Islet precursor cell (in vitro differentiated cells): ENCODE measurements at regions not wholly inside any gene's neighbourhood (a gene's known extent, or its start where the extent isn't known, plus 50 kb on each side); places are given as distances from the start of the nearest gene placed in this dataset.

Source experiments
- DNase-seq: peaks from one replicate; pipeline ENCODE4 v3.0.0-alpha.2; 2018

DNA sequence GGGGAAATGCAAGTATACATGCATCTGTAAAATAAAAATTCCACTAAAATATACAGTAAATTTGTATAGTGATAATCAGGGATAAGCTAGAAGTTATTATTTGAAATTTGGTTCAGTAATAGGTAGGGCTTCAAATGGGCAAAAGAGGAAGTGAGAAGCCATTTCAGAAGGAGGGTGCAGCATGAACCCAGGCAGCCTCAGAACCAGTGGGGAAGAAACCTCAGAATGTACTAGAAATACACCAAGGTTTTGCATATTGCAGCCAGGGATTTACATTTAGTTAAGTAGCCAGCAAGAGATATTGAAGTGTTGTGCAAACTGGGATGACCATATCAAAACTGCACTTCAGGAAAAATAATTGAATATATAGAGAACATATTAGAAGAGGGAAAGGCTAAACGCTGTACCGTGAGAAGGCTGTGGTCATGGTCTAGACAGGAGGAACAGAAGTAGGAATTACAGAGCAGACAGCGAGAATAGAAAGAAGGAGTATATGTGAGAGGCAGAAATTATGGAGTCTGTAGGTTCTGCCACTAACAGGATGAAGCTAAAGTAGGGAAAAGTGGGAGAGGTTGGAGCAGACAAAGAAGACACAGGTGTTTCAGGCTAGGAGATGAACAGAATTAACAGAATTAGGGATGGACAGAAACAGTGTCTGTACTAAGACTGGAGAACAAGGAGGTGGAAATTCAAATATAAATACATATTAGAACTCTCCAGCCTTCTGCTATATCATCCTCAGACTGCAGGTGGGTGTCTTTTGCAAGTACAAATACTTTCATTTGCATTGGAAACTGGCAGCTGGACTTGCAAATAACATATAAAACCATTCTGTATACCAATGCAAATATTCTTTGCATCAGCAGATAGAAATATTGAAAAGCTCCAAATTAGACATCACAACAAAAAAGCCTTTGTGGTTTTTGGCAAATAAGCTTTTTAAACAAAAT is 335.6 kb downstream of the ZNF608 start:
- no peak for DNase-seq

DNA sequence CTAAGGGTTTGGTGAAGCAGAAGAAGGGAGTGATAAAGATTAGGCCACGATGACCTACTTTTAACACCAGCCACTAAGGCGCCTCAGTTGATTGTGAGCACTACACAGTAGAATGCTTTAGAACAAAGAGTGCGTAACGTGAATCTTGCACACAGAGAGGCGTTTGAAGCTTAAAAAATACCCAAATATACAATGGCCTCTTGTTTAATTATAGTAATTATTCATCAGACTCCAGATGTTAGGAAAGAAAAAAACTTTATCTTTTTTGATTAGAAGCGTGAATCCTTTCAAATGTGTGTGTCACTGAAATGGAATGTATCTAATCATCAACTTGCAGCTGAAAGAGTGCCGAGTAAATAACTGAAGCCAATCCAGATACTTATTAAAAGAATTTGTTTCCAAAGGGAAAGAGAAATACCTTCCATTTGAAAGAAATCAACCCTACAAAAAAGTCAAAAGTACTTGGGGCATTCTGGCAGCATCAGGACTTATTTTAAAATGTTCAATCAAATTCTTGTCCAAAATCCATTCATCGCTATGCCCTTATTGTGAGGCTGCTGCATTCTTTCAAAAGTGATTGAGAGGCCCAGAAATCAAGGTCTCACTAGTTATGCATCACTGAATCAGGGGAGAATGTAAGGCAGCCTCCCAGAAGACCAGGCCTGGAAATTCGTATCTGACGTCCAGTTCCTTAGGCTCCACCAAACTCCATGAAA is 337.5 kb downstream of the ZNF608 start:
- DNase-seq = no peak

DNA sequence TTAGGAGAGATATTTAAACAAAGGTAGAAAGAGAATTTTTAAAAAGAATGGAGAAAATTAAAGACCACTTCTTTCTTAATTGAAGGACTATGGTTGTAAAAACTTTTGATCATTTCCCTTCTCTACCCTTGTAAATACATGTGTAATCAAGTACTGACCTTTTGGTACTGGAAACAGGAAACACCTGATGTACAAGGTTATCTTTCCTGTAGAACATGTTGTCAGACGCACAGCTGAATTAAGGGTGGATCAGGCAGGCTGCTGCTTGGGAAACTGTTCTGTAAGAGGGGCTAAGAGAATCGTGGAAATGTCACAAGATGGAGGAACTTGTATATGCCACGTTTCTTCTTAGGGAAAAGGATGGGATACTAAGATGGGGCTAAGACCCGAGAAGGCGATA is 341.6 kb downstream of the ZNF608 start:
- DNase-seq = no peak

DNA sequence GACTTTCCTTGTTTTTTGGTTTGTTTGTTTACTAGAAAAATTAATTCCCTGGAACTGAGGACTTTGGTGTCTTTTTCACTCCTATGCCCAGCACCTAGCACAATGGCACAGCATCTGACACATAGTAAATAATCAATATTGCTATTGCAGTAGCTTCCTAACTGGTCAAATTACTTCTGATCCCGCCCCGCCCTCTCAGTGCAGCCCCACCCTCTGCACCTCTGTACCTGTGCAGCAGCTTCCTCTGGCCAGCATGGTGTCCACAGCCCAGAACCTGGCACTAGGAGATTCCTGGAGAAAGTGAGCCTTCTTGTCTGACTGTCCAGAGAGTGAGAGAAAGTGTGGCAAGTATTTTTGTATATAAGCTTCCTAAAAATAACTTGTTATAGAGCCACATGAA is 343.2 kb downstream of the ZNF608 start:
- no peak for DNase-seq

DNA sequence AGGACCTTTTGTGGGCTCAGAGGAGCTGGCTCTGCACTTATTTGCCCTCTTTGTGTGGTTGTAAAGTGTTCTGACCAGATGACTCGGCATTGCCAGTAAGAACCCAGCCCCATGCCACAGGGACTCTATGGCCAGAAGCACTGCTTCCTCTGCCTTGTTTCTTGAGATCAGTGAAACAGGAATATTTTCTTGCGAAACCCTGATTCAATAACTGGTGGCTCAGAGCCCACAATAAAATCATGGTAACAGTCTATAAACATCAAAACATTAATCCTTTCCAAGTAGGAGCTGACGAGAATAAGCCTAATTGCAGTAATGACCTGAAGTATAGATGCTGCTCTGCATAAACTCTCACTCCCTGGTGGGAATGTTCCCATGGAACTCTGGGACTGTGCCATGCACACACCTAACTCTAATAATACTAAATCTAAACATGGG is 344.3 kb downstream of the ZNF608 start:
- DNase-seq = peak; percentile 76

DNA sequence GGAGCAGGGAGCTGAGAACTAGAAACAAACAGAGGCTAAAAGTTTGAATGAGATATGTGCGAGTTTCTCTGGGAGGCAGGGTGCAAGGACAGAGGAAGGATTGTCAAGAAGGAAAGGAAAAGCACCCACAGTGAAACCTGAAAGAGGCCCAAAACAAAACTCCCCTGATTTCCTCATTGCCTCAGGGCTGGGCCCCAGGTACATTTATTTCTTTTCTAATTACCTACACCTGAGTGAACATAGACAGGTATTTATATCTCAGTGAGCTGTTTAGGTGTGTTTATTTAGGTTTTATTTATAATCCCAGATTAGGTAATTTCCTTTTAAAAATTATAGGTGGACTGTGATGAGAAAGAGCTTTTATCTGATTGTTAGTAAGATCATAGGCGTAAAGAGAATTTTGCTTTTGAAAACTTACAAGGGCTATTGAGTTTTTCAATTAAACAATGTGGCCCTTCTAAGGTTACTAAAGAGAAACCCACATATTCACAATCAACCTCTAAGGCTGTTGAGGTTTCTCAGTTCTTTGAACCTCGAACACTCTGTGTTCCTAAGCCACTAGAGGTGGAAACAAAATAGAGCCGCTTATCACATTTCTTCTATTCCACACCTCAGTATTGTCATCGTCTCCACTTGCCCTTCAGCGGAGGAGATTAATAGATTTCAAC is 344.8 kb downstream of the ZNF608 start:
- no peak for DNase-seq

DNA sequence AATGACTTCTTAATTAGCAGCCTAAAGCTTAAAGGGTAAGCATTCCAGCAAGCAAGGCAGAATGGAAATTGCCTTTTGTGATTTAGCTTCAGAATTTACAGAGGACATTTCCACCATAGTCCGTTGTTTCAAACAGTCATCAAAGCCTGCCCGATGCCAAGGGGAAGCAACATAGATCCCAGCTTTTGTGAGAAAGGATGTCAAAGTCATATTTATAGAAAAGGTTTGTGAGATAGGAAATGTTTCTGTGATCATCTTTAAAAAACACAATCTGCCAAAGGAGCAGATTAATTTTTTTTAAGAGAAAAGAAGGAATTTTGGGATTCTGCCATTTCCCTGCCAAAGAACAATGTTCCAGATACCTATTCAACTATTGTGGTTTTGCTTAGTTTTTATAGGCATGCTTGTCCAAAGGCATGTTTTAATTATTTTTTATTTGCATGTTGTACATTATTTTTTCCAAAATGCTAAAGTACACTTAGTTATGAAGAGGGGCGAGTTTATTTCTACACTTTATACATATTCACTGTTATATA is 346.9 kb downstream of the ZNF608 start:
- no peak for DNase-seq

DNA sequence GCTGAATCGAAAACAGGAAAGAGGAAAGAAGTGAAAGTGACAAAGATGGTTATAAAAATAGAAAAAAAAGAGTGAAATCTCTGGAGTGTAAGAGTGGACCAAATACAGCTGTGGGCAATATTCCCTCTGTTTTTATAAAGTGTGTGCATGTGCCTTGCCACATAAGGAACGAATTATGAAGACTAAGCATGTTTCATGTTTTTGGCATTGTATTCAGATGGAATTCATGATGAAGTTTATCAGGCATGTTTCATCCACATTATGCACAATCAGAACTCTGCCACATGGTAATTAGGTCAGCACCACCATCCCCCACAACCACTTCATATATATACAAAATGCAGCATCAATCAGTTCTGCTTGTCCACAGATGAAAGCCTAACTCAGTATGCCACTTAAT is 348.0 kb downstream of the ZNF608 start:
- no peak for DNase-seq

DNA sequence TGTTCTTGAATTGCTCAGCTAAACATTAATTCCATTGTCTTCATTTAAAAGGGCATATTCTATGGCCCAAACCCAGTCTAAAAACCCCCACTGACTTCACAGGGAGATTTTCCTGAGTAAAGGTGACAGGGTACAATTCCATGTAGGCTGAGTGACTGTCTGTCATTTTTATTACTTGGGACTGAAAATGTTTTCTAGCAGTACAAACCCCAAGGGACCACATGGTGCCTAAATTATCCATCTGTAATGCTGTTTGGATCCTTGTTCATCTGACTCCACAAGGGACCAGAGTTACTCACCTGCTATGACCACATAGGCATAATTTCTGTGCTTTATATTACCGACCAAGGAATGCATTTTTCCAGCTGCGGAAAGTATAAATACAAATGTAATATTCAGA is 349.1 kb downstream of the ZNF608 start:
- no peak for DNase-seq

DNA sequence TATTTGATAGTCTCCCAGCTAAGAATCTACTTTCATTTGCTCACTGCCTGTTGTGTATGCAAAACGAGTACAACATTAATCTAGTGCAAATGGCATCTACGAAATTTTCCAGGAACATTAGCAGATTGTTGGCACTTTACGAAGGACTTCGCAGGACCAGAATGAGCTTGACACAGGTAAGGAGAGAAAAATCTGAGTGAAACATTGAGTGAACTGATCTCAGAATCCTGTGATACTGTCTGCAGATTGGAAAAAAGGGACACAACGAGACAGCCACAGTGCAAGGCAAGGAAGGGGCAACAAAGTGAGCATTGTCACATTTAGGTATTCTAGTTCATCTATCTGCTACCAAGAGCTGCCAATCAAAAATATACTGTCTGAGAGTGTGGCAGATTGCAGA is 350.5 kb downstream of the ZNF608 start:
- DNase-seq = no peak

DNA sequence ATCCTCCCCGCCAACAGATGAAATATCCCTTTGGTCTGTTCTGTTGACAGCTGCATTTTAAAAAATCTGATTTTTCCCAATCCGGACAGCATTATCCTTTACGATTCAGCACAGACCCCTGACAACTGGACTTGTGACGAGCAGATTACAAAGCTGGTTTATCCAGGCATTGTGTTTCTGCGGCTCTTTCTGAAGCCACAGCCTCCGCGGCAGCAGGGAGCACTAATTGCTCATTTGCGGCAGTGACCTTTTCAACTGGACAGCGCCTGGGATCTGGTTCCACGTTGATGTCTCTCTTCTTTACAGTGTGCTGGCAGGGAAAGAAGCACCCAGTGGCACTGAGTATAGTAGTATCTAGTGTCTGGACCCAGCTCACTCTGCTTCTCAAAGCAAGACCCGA is 351.2 kb downstream of the ZNF608 start:
- DNase-seq = peak; percentile 74

DNA sequence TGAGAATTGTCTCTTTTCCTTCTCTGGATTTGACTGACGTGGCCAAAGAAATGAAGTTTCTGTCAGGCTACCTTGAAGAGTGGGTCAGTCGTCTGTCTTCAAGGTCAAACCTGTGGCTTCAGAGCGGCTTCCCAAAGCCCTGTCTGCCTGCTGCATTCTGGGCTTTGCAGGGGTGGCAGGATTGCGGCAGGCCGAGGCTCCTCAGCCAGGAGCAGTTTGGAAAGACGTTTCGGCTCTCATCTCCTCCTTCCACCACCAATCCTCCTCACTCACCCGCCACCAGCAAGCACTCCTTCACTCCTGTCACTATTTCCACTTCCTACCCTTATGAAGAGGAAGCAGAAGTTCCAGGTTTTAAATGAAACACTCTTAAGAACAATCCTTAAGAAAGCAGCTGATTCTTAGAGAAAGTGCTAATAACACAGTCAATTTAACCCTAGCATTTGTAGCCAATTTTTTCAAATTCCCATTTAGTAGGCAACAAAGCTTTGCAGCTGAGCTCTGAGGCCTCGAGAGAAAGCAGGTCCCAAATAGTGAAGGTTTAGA is 351.7 kb downstream of the ZNF608 start:
- no peak for DNase-seq

DNA sequence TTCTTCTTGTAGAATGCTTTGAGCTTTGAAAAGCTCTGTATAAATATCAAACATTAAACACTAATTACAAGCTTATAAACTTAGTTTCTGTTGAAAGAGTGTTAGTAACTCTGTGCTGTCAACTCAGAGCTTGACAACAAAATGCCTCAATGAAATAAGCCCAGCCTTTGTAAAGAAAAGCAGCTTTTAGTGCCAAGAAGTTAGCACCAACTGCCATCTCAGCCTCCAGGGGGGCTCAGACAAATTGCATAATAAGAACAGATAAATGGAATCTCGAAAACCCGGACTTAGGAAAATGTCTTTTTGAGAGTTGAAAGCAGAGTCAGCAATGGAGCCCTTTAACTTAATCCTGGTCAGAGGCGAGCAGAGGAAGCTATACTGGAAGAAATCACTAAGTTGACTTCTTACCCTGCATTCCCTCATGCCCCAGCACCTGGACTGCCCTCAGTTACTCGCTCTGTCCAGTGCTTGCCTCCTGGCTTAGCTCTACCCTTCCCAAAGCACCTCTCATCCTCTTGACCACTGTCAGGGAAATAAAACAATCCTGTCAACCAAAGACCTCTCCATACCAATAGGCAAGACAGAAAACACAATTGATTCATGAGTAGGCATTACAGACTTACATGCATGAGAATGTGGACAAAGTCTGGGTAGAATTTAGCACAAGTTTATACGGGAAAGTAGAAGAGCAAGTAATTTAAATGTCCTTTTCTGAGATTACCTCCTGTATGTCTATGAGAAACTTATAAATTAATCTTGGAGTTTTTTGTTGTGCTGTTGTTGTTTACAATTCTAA is 352.7 kb downstream of the ZNF608 start:
- DNase-seq = no peak

DNA sequence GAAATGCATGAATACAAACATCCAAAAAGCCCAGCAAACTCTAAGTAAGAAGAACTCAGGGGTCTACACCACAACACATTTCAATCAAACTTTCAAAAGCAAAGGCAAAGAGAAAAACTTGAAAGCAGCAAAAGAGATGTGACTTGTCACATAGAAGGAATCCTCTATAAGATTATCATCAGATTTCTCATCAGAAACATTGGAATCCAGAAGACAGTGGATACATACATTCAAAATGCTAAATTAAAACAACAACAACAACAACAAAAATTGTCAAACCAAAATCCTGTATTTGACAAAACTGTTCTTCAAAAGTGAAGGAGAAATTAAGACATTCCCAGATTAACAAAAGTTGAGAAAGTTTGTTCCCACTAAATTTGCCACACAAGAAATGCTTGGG is 362.7 kb downstream of the ZNF608 start:
- DNase-seq = no peak

DNA sequence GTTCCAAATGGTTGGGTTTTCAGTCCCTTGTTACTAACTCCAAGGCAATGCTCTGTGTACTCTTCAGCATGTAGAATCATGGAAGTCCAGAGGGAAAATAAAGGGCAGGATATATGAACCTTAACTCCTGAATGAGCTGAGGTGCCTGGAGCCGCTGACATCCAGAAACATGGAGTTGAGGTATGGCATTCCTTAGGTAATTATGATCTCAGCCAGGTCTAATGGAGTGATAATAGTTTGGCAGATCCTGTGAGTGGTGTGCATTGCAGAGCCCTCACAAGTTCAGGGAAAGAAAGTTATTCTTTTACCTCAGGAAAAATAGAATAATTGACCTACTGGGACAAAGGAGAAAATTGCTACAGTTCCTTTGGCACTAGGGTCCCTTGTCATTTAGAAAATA is 369.1 kb downstream of the ZNF608 start:
- peak; percentile 63 for DNase-seq

DNA sequence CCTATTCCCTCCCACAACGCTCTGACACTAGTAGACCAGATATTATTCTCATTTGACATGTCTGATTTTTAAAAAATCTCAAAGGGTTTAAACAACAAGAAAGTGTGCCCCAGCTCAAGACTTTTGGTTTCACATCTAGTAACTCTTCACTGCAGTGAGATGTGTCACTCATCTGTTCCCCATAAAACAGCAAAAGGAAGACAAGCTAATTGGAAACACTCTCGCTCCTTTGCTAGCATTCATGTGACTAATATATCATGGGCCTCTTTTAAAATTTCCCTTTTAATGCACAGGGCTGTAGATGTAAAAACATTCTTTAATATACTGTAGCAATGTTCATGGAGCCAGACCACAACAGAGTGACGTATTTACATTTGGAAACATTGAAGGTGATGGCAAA is 372.6 kb downstream of the ZNF608 start:
- no peak for DNase-seq

DNA sequence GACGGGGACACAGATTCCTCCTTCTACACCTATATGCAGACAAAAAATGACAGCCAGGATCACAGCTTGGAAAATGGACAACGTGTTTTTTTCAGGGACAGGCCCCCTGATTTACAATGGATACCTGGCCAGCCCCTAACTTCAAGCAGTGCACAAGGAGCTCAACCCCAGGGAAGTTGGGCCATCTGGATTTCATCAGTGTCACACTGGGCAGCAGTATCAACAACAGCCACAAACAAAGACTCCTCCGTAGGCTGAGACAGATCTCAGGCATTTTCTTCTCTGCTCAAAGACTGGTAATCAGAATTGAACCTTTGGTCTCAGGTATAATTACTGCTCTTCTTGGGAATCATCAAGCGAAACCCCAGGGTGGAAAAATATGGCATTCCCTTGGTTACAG is 374.0 kb downstream of the ZNF608 start:
- DNase-seq = peak; percentile 79

DNA sequence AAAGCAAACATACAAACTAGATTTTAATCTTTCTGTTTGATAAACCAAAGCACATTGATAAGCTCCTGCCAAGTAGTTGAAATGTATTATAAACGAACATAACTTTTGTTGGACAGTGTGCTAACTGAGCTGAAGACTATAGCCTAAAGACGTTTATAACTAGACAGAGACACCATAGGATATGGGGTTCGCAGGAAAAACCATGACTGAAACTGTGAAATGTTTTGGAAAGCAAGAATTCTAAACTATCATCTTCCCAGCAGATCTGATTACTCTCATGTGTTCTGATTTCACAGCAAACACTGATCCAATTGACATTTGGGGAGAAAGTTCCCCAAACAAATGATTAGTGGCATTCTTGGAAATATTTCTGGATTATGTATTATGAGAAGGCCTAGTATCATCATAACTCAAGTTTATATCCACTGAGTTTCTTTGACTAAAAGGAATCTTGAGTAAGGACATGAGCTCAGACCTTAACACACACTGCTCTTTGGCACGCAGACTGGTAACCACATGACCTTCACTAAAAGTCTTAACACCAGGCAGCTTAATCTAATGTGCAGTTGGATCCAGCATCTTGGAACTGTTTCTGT is 375.2 kb downstream of the ZNF608 start:
- DNase-seq = no peak

DNA sequence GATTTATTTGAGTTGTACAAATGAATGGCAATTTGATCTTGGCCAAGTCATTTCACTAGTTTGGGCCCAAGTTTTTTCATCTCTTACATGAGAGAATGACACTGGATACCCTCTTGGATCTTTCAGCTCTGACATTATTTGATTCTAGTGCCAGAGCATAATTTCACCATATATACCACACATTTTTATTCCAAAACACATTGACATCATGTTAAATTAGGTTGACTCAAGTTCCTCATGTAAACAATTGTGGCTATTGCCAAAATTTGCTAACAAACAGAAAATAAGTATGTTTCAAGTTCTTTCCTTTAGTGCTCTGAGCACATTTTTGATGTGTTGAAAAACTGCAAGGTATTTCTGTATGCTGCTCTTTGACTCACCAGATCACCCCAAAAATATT is 375.8 kb downstream of the ZNF608 start:
- DNase-seq = no peak

DNA sequence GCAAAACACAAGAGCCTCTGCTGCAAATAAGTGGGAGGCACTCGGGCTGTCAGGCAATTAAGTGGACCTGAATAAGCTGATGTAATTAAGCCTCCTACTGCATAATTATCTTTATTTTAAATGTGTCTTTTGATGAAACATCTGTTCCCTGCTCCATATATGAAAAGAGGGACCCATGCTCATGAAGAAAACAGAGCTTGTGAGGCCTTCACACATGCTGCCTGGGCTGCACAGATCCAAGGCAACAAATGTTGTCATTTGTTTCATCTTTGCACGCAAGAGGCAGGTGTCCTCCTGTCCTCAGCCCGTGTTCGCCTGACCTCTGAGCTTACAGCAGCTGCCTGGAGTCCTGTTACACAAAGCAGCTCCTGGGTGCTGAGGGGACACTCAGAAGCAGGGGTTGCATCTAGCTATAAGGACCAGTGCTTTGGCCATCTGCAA is 381.1 kb downstream of the ZNF608 start:
- DNase-seq = no peak

DNA sequence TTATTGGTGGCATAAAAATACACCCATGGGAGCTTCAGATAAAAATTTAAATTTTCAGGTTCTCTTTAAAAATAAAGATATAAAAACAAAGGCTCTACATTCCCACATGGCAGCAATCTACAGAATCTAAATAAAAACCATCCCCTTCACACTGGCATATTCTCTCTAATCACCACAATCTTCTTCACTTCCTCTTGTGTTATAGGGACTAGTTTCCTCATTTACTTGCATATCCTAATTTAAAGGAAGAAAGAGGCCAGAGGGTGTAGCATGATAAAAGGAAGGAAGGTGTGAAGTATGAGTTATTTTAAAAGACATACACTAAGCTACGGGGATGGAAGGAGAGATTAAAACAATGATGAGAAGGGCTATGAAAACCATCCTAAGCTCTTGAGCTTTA is 390.5 kb downstream of the ZNF608 start:
- no peak for DNase-seq

DNA sequence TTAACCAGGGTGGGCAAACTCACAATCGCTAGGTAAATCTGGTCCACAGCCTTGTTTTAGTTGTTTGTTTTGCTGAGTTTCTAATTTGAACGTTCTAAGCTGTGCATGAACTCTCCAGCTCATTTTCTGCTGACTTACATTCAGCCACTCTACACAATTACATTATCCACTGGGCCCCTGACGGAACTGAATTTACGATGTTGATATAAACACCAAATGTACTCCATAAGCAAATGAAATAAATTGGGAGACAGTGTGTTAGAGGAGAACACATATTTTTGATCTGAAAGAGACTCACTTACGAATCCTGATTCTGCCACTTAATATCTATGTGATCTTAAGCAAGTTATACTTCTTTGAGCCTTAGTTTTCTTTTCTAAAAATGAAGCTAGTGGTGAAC is 393.4 kb downstream of the ZNF608 start:
- no peak for DNase-seq
